CD4-positive, alpha-beta memory T cell (primary cell): ENCODE measurements at regions not wholly inside any gene's neighbourhood (a gene's known extent, or its start where the extent isn't known, plus 50 kb on each side); places are given as distances from the start of the nearest gene placed in this dataset.

Experiments used
- CTCF ChIA-PET: fragments of 350-600 bp; sonication (Branson Sonifier 250); formaldehyde crosslinking; loops from one replicate; lab custom pipeline; 2021; ENCODE audit warnings: inconsistent platforms; ENCODE audit not compliant: partially characterized antibody; lab: Charles Lee
- POLR2A ChIA-PET: fragments of 350-600 bp; sonication (Branson Sonifier 250); formaldehyde crosslinking; loops from one replicate; lab custom pipeline; 2021; ENCODE audit not compliant: partially characterized antibody; lab: Charles Lee
- DNase-seq, 5 donors: peaks; one replicate each; pipeline versions ENCODE4 v3.0.0 to v3.0.0-alpha.2; 2020 to 2022; ENCODE audit warnings: mixed read lengths in 1 of 5
- H3K27ac ChIP-seq: one replicate; pipeline ENCODE4 v1.7.0; 2013; ENCODE audit warnings: low read depth, low read length
- H3K27me3 ChIP-seq: 2 replicates; pipeline ENCODE4 v1.7.0; 2013; ENCODE audit warnings: mild to moderate bottlenecking, low read length, moderate library complexity; ENCODE audit not compliant: insufficient read depth
- H3K36me3 ChIP-seq: 2 replicates; pipeline ENCODE4 v1.7.0; 2013; ENCODE audit warnings: mild to moderate bottlenecking, low read length, moderate library complexity; ENCODE audit not compliant: insufficient read depth
- H3K4me1 ChIP-seq: 2 replicates; pipeline ENCODE4 v1.7.0; 2013; ENCODE audit warnings: mild to moderate bottlenecking, low read length, moderate library complexity; ENCODE audit not compliant: insufficient read depth
- H3K4me3 ChIP-seq, 2 donors: one replicate each; pipeline ENCODE4 v1.7.0; 2013; ENCODE audit warnings: low read length in 2 of 2, mild to moderate bottlenecking in 1 of 2
- H3K9me3 ChIP-seq, 2 donors: one replicate each; pipeline ENCODE4 v1.7.0; 2013; ENCODE audit warnings: low read length in 2 of 2, control low read depth in 1 of 2; ENCODE audit not compliant: control insufficient read depth in 1 of 2
- H3K27ac Mint-ChIP-seq, 7 donors: one replicate each; pipeline ENCODE4 v1.8.0; 2020 to 2021; ENCODE audit warnings: mixed read lengths in 7 of 7, mild to moderate bottlenecking in 6 of 7, inconsistent platforms in 3 of 7, moderate library complexity in 3 of 7
- H3K27me3 Mint-ChIP-seq, 2 donors: one replicate each; pipeline ENCODE4 v1.8.0; 2020 to 2021; ENCODE audit warnings: mixed read lengths in 2 of 2
- H3K36me3 Mint-ChIP-seq, 2 donors: one replicate each; pipeline ENCODE4 v1.8.0; 2020 to 2021; ENCODE audit warnings: mixed read lengths in 2 of 2, inconsistent platforms in 1 of 2, mild to moderate bottlenecking in 1 of 2
- H3K4me1 Mint-ChIP-seq, 4 donors: one replicate each; pipeline ENCODE4 v1.8.0; 2020 to 2021; ENCODE audit warnings: mixed read lengths in 4 of 4, mild to moderate bottlenecking in 1 of 4
- H3K4me3 Mint-ChIP-seq, 8 donors: one replicate each; pipeline ENCODE4 v1.8.0; 2020 to 2021; ENCODE audit warnings: mixed read lengths in 8 of 8, mild to moderate bottlenecking in 7 of 8, moderate library complexity in 6 of 8, inconsistent platforms in 3 of 8
- H3K9me3 Mint-ChIP-seq, 8 donors: one replicate each; pipeline ENCODE4 v1.8.0; 2020 to 2021; ENCODE audit warnings: mixed read lengths in 8 of 8, mild to moderate bottlenecking in 5 of 8, inconsistent platforms in 3 of 8, moderate library complexity in 1 of 8
- intact Hi-C: fragments of 100-400 bp; cut with micrococcal nuclease; formaldehyde crosslinking; loops from one replicate; pipeline ENCODE4 v1.15.1; 2023

DNA sequence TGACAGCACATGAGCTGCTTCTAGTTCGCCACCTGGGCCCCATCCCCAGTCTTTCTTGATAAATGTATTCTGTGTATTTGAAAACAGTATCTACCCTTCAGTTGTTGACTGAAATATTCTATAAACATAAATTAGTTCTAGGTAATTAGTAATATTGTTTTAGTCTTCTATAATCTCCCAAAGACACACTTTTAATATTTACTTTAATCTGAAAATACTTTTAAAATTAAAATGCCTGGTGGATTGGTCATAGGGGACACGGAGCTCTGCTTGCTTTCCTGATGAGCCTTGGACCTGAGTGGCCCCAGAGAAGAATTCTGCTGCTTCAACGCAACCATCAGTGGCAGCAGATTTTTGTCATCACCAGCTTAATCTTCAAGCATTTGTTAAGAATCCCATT lies 234.5 kb downstream of the THBS2 start:
- H3K36me3 ChIP-seq = no peaks in the 10 kb centered on the region
- H3K4me1 Mint-ChIP-seq = no peaks in the 10 kb centered on the region
- CTCF ChIA-PET = no interaction called here

DNA sequence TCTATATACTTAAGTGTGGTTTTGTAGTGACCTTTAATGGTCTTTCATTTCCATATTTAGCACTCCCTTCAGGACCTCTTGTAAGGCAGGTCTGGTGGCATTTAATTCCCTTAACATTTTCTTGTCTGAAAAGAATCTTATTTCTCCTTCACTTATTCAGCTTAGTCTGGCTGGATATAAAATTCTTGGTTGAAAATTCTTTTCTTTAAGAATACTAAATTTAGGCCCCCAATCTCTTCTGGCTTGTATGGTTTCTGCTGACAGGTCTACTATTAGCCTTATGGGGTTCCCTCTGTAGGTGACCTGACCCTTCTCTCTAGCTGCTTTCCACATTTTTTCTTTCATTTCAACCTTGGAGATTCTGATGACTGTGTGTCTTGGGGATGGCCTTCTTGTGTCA lies 236.9 kb downstream of the THBS2 start:
- no peaks in the 10 kb centered on the region for H3K36me3 ChIP-seq
- no peaks in the 10 kb centered on the region for H3K27me3 ChIP-seq
- ChIA-PET CTCF (no interaction called here), POLR2A (no interaction called here)
- no peaks in the 10 kb centered on the region for H3K4me1 Mint-ChIP-seq
- peaks cover 0 to 12% of the 10 kb centered on the region in 2 donors for H3K9me3 ChIP-seq
- no peaks in the 10 kb centered on the region for H3K36me3 Mint-ChIP-seq
- no peaks in the 10 kb centered on the region for H3K4me1 ChIP-seq
- no peak for DNase-seq
- no peak overlapping the region for H3K27ac ChIP-seq
- H3K27me3 Mint-ChIP-seq = peaks cover 10 to 16% of the 10 kb centered on the region in 2 donors
- intact Hi-C loops = no loop called here
- H3K4me3 Mint-ChIP-seq = no peak overlapping the region
- H3K4me3 ChIP-seq = no peak overlapping the region
- H3K9me3 Mint-ChIP-seq = peaks cover 4 to 33% (median 17%) of the 10 kb centered on the region in 8 donors
- H3K27ac Mint-ChIP-seq = no peak overlapping the region

More for the DNA sequence above, 234.5 kb downstream of the THBS2 start:
- POLR2A ChIA-PET = no interaction called here
- Histone ChIP-seq H3K27me3 (no peaks in the 10 kb centered on the region), H3K9me3 (peaks cover 0 to 12% of the 10 kb centered on the region in 2 donors), H3K4me1 (no peaks in the 10 kb centered on the region), H3K27ac (no peak overlapping the region), H3K4me3 (no peak overlapping the region)
- intact Hi-C loops = no loop called here
- Mint-ChIP-seq H3K36me3 (no peaks in the 10 kb centered on the region), H3K4me3 (no peak overlapping the region), H3K27me3 (peaks cover 10 to 16% of the 10 kb centered on the region in 2 donors), H3K27ac (no peak overlapping the region), H3K9me3 (peaks cover 4 to 35% (median 18%) of the 10 kb centered on the region in 8 donors)
- no peak for DNase-seq

GRCh38 chr6:169014211-169015197 lies 239.1 kb downstream of the THBS2 start:
- H3K27ac ChIP-seq = no peak overlapping the region
- H3K4me3 Mint-ChIP-seq = no peak overlapping the region
- no peaks in the 10 kb centered on the region for H3K4me1 ChIP-seq
- H3K4me3 ChIP-seq = no peak overlapping the region
- ChIA-PET CTCF (no interaction called here), POLR2A (no interaction called here)
- intact Hi-C loops = no loop called here
- DNase-seq = no peak
- H3K27me3 Mint-ChIP-seq = peaks cover 8 to 9% of the 10 kb centered on the region in 2 donors
- no peaks in the 10 kb centered on the region for H3K4me1 Mint-ChIP-seq
- no peaks in the 10 kb centered on the region for H3K36me3 ChIP-seq
- peaks cover 2 to 33% (median 17%) of the 10 kb centered on the region in 8 donors for H3K9me3 Mint-ChIP-seq
- H3K36me3 Mint-ChIP-seq = no peaks in the 10 kb centered on the region
- H3K9me3 ChIP-seq = peaks cover 0 to 12% of the 10 kb centered on the region in 2 donors
- no peaks in the 10 kb centered on the region for H3K27me3 ChIP-seq
- H3K27ac Mint-ChIP-seq = no peak overlapping the region

DNA sequence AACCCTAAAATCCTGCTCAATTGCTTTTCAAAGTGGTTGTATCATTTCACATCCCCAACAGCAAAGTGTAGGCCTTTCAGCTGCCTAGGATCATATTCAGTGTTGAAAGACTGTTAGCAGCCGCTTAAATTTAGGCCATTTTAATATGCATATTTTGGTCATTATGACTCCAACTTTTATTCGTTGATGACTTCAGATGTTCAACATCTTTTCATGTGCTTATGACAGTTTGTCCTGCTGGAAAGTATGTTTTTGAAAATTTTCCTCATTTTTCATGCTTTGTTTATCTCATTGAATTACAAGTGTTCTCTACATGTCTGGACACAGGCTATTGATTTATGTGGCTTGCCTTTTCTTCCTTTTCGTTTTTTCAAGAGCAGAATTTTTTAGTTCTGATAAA lies 244.0 kb downstream of the THBS2 start:
- no peak overlapping the region for H3K27ac ChIP-seq
- H3K4me1 ChIP-seq = no peaks in the 10 kb centered on the region
- no peaks in the 10 kb centered on the region for H3K27me3 ChIP-seq
- no peaks in the 10 kb centered on the region for H3K9me3 ChIP-seq
- no peak for DNase-seq
- Mint-ChIP-seq H3K27ac (no peak overlapping the region), H3K36me3 (no peaks in the 10 kb centered on the region), H3K4me3 (no peak overlapping the region), H3K4me1 (no peaks in the 10 kb centered on the region), H3K9me3 (peaks cover 0 to 3% (median 0%) of the 10 kb centered on the region in 8 donors), H3K27me3 (peaks cover 0 to 2% of the 10 kb centered on the region in 2 donors)
- ChIA-PET CTCF (no interaction called here), POLR2A (no interaction called here)
- intact Hi-C loops = no loop called here
- H3K36me3 ChIP-seq = no peaks in the 10 kb centered on the region
- H3K4me3 ChIP-seq = no peak overlapping the region

GRCh38 chr6:169008641-169009257 lies 244.9 kb downstream of the THBS2 start:
- Mint-ChIP-seq H3K4me1 (no peaks in the 10 kb centered on the region), H3K27ac (no peak overlapping the region), H3K9me3 (no peaks in the 10 kb centered on the region), H3K4me3 (no peak overlapping the region), H3K27me3 (no peaks in the 10 kb centered on the region), H3K36me3 (no peaks in the 10 kb centered on the region)
- no peaks in the 10 kb centered on the region for H3K36me3 ChIP-seq
- intact Hi-C loops = no loop called here
- CTCF ChIA-PET = no interaction called here
- H3K4me3 ChIP-seq = no peak overlapping the region
- H3K27ac ChIP-seq = no peak overlapping the region
- POLR2A ChIA-PET = no interaction called here
- H3K27me3 ChIP-seq = no peaks in the 10 kb centered on the region
- no peak for DNase-seq
- H3K9me3 ChIP-seq = no peaks in the 10 kb centered on the region
- no peaks in the 10 kb centered on the region for H3K4me1 ChIP-seq

GRCh38 chr6:169005166-169005565 lies 248.5 kb downstream of the THBS2 start:
- Mint-ChIP-seq H3K27ac (no peak overlapping the region), H3K4me3 (no peak overlapping the region), H3K4me1 (no peaks in the 10 kb centered on the region), H3K9me3 (no peaks in the 10 kb centered on the region), H3K27me3 (peaks cover 3 to 5% of the 10 kb centered on the region in 2 donors), H3K36me3 (no peaks in the 10 kb centered on the region)
- Histone ChIP-seq H3K9me3 (no peaks in the 10 kb centered on the region), H3K27me3 (no peaks in the 10 kb centered on the region), H3K27ac (no peak overlapping the region), H3K4me1 (no peaks in the 10 kb centered on the region), H3K4me3 (no peak overlapping the region), H3K36me3 (no peaks in the 10 kb centered on the region)
- intact Hi-C loops = no loop called here
- ChIA-PET CTCF (no interaction called here), POLR2A (no interaction called here)
- DNase-seq = no peak

GRCh38 chr6:169000022-169000421 lies 253.6 kb downstream of the THBS2 start:
- Mint-ChIP-seq H3K9me3 (no peaks in the 10 kb centered on the region), H3K4me1 (no peaks in the 10 kb centered on the region), H3K36me3 (no peaks in the 10 kb centered on the region), H3K27me3 (peaks cover 3 to 5% of the 10 kb centered on the region in 2 donors), H3K4me3 (no peak overlapping the region), H3K27ac (no peak overlapping the region)
- H3K4me3 ChIP-seq = no peak overlapping the region
- no peak overlapping the region for H3K27ac ChIP-seq
- no peaks in the 10 kb centered on the region for H3K27me3 ChIP-seq
- H3K36me3 ChIP-seq = no peaks in the 10 kb centered on the region
- intact Hi-C loops = no loop called here
- CTCF ChIA-PET = interaction anchor here (1.5 kb wide), 1 partner anchor 11 kb away, joined by 3 read pairs; no protein-coding TSS in a partner anchor
- no peak for DNase-seq
- no peaks in the 10 kb centered on the region for H3K4me1 ChIP-seq
- no peaks in the 10 kb centered on the region for H3K9me3 ChIP-seq
- POLR2A ChIA-PET = no interaction called here
